ELF-1 (cell line): ENCODE measurements at regions not wholly inside any gene's neighbourhood (a gene's known extent, or its start where the extent isn't known, plus 50 kb on each side); places are given as distances from the start of the nearest gene placed in this dataset.
"Not testable (repeated sequence)": the region's sequence is repeated elsewhere in the genome, so short reads cannot be mapped to it uniquely, and the experiment has no call there.

Source experiments
- DNase-seq: peaks from one replicate; pipeline ENCODE4 v3.0.0-alpha.2; 2016; ENCODE audit warnings: low read depth, low spot score

DNA sequence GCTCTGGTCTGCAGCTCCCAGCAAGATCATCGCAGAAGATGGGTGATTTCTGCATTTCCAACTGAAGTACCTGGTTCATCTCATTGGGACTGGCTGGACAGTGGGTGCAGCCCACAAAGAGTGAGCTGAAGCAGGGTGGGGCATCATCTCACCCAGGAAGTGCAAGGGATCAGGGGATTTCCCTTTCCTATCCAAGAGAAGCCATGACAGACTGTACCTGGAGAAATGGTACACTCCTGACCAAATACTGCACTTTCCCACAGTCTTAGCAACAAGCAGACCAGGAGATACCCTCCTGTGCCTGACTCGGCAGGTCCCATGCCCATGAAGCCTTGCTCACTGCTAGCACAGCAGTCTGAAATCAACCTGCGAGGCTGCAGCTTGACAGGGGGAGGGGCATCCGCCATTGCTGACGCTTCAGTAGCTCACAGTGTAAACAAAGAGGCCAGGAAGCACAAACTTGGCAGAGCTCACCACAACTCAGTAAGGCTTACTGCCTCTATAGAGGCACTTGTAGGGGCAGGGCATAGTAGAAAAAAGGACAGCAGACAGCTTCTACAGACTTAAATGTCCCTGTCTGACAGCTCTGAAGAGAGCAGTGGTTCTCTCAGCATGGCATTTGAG is 60.5 kb downstream of the AREG start:
- DNase-seq: peak; percentile 3

DNA sequence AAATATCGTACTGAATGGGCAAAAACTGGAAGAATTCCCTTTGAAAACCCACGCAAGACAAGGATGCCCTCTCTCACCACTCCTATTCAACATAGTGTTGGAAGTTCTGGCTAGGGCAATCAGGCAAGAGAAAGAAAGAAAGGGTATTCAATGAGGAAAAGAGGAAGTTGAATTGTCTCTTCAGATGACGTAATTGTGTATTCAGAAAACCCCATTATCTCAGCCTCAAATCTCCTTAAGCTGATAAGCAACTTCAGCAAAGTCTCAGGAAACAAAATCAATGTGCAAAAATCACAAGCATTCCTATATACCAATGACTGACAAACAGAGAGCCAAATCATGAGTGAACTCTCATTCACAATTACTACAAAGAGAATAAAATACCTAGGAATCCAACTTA is 64.4 kb downstream of the AREG start:
- DNase-seq: not testable (repeated sequence)

DNA sequence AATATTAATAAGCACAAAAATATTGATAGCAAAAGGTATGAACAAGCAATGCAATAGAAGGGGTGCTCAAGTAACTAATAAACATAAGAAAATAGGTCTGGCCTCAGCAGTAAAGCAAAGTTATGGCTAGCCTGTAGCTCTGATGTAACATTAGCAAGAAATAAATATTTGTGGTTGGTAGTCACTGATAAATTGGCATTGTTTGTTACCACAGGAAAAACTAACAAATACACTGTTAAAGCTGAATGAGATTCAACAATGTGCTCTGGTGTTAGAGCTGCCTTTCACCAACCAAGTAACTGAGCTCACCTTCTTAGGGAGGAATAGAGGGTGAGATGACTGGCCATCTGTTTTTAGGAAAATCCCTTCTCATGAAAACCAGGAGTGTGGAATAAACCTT is 71.4 kb downstream of the AREG start:
- no peak for DNase-seq

DNA sequence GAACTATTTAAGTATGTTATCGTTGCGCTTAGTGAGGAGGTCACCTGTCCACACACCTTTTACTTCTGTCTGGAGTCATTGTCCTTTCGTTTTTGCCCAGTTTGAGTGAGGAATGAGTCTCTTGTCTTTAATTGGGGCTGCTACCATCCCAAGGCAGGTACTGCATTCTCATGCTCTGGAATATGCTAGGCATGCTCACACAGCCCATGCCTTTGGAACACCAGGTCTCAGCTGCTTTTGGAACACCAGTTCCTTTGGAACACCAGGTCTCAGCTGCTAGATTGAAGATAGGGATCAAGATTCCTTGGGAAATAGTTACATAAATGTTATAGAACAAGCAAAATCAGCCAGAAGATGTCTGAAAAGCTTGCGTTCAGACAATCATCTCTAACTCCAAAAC is 73.1 kb downstream of the AREG start:
- no peak for DNase-seq

DNA sequence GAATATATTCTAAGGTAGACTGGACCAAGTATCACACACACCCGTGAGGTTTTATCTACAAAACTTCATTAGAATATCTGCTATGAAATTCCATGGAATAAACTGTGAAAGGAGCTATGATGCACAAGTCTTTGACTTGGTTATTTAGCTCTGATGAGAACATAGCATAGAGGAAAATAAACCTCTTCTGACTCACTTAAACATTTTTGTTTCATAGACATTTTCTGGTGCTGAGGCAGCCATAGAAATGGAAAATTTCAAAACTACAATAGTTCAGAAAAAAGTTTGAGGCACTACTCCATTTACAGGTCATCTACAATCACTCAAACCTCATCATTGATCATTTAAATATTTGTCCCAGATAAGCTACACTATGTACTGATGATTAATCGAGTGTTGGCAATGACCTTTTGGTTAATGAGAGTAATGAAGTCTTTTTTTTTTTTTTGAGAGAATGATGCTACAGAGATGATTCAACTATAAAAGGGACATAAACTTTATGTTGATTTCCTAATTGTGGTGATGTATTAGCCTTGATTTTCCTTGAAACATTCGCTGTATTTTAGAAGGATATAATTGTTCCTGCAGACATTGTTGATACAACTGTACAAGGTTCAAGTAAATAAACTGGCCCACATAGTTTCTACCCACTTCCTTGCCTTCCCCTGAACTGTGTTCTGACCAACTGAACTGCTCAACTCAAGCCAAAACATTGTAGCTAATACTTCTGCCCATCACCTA is 77.5 kb downstream of the AREG start:
- no peak for DNase-seq

DNA sequence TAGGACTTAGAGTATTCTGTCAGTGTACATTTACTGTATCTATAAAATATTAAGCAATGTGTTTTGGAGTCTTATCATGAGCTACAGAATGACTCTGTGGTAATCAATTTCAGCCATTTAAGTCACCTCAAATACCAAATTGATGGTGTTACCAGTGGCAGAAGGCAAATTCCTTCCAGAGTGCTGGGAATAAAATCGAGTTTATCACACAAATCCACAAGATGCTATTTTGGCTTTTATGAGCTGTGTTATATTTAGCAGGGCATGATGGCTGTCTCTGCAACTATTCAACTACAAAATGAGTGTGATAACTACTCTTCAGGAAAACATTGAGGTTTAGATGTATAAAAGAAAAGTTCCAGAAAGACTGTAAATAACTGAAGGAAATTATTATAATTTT is 78.2 kb downstream of the AREG start:
- DNase-seq: no peak

DNA sequence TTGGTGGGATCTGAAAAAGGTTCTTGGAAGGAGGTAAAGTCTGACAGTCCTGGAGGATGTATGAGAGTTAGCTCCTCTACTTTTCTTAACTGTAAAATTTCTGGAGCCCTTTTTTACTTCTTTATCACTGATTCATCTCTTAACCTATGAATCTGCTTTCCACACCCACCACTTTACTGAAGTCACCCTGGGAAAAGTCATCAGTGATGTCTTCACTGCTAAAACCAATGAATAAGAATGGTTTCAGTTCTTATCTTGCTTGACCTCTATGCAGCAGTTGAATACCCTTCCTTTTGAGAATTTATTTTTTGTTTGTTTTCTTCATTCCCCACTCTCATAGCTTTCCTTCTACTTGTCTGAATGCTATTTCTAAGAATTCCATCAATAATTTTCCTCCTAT is 80.0 kb downstream of the AREG start:
- DNase-seq: no peak

DNA sequence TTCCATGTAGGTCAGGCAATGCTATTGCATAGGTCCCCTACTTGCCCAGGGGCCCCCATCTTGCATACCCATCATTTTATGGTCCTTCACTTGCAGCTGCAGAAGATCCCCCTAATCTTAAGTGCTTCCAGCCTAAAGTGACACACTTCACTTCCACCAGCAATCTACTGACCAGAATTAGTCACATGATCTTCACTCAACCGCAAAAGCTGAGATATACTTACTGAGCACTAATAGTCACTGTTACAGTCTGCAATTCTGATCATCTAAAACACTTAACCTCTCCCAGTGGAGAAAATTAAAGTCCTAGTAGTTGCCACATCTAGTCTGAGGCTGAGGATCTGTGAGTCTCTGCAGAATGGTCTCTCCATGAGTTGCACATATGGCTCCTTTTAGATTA is 82.1 kb downstream of the AREG start:
- DNase-seq: no peak

DNA sequence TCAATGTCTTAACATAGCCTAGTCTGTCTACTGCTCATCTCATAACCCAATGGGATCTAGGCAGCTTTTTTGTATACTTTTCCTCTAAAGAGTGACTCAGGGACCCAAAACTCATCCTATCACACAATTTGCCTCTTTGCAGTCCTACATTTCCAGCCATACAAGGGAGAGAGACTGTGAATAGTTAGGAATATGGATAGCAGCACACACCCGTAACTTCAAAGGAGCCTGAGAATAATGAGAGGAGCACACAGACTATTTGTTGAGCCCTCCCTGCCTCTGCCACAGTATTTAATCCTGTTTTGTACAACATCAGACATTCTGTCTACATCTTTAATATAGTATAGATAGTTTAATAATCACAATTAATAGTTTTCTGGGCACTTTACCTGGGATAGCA is 83.2 kb downstream of the AREG start:
- DNase-seq: no peak

DNA sequence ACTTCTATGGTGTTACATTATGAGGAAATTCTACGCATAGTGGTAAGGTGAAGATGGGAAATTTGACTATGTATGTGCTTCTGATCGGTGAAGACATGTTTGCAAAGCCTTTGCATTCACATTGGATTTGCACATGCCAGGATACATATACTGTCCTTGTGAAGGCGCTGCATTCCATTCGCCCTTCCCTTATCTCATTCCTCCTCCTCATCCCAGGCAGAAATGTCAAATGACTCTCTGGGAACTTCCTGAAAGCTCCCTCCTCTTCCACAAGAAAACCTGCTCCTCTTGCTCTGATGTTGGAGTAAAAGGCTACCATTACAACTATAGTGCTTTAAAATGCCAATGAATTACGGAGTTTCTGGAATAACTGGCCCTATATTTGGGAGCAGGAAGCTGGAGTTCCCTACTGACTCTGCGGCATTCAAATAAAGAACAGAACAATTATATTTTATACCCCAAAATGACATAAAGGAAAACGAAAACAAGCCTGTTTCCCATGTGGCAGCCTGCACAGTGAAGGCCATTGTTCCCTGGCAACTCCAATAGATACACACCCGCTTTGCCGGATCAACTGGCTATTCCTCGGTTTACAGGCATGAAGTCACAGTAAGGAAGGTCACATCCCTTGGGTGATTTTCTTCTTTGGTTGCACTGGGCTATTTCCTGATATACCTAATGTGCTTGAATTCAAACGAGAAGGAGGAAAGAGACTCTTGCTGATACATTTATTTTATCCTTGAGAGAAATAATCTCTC is 84.5 kb downstream of the AREG start:
- no peak for DNase-seq

DNA sequence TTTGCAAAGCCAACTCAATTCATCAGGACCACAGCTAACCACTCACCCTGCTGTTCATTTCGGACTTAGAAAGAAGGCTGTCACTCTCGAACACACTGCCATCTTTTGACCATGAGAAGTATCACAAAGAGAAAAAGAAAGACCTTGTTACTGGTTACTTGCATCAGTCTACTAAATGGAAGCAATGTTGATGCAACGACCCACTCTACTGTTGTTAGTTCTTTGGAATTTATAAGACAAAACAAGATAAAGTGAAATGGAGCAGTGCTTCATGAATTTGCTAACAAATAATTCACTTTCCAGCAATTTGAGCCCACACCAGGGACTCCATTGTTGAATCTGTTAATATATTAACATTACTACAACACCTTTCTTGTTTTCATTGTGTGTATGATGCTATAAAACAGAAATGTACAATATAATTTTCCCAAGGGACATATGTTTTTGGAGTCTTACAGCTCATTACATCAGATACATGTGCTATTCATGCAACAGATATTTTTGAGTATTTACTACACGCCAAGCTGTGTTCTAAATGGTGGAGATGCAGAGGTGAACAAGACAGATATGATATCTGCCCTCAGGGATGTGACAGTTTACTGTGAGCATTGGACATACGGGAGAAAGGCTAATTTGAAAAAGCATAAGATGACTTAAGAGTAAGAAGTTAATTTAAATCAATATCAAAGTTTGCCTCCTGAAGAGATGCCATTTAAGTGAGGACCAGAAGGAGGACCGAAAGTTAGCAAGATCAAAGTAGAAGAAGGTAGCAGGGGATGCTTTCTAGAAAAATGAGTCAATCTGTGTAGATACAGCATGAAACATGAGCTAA is 87.2 kb downstream of the AREG start:
- peak; percentile 28 for DNase-seq

DNA sequence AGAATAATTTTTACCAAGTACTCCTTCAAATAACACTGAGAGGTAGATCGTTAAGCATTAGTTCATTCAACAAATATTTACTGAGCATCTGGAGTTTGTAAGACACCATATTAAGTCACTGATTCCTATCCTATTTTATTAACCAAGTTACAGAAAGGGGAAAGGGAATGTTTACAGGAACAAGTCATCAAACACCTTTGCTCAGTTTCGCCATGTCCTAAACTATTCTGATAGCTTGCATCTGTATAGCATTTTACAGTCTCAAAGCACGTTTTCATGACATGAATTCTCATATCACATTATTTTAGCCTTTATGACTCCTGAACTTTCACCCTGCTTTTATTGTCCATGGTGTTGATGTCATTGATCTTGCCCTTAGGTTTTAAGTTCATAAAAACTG is 89.2 kb downstream of the AREG start:
- no peak for DNase-seq

DNA sequence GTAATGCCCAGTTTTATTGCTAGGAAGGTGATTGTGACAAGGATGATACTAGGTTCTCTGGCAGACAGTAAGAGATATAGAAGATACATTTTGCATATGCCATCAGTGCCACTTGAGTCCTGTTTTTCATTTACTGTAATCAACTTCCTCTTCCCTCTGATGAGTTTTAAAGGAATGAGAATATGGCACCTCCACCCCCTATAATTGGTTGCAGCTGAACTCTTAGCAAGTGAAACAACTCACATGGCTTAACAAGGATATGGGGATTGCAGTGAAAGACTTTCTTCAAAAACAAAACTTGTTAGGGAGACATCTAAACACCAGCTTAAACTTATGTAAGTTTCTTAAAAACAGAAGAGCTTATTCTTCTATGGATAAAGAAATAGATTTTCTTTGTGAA is 90.0 kb downstream of the AREG start:
- DNase-seq: no peak

DNA sequence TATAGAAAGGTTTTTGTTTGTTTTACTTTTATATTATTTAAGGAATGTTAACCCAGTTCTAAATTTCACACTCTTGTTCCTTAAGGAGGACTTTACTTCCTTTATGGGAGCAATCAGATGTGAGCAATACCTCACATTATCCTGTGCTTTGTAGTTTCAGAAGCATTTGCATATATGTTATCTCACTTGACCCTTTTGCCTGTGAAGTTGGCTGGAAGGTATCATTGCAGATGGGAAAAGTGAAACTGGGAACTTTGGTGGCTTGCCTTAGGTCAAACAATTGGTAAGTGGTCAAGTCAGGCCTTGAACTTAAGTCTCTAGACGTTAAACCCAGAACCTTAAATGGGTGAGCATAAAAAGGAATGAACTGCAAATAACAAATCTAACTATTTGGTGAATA is 90.6 kb downstream of the AREG start:
- no peak for DNase-seq

DNA sequence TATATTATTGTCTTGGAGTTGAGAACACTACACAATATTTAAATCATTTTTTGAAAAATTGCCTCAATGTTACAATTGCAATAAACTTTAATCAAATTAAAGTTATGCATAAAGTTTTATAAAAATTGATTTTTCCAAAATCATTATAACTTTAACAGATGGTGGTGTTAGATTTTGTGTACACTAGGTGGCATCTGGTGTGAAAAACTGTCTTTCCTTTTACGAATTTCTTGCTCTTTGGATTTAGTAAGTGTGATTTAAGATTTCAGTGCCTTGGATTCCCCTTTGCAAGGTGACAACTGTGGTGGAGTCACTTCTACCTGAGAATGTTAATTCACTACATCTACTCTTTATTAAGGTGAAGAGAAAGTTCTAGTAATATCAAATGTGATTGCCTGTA is 91.6 kb downstream of the AREG start:
- DNase-seq: no peak

DNA sequence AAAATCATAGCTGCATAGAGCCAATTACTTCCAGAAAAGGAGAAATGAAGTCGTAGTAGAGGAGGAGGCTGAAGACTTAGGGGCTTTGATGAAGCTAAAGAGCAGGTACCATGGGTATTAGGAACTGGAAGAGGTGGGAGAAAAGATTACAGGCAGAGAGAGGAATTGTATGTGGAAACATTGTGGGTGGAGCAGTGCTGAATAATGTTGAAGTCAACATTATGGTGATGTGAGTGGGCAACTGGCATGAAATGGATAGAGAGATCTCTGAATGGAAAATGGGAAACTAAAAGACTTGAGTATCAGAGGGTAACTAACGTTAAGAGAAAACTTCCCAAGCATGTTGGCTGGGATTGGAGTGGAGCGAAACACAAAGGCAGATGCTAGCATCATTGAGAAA is 92.5 kb downstream of the AREG start:
- DNase-seq: no peak

DNA sequence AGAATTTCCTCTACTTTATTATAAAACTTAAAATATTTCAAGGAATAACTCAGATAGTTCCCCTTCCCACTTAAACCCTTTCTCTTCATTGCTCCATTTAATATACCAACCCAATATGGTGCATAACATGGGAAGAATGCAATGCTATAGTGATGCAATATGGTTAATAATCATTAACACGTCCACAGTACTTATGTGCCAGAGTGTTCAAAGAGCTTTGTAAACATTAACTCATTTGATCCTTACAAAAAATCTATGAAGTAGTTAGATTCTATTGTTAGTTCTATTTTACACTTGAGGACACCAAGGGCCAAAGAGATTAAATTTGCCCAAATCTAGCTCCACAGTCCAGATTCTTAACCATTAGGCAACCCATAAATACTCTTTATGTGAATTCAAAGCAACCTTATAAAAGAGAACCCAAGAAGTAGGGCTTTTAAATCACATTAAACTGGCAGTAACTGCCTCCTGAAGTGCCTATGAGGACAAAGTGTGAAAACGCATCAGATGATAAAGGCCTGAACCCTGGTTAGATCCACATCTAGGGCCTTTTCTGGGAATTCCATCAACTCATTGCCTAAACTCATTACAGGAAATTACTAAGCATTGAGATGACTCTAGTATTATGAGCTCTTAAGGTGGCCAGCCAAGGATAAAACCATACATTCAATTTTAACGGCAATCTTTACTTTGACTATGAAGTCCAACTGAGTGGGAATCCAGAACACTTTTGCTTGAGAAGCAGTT is 94.3 kb downstream of the AREG start:
- DNase-seq: no peak

DNA sequence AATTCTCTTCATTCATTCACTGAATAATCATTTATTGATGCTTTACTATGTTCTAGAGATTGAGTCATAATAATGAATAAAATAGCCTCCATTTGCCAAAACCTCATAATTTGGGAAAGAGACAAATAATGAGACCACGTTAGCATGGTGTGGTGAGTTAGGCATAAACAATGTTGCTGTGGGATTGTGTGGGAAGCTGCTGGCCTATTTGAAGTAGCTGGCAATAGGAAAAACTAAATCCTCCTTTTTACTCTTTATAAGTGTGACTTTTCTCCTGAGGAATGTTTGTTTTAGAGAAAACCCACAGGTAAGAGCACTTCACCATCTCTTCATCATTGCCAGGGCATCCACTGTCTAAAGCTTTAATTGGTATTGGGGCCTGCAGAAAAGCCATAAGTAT is 95.3 kb downstream of the AREG start:
- DNase-seq: no peak

DNA sequence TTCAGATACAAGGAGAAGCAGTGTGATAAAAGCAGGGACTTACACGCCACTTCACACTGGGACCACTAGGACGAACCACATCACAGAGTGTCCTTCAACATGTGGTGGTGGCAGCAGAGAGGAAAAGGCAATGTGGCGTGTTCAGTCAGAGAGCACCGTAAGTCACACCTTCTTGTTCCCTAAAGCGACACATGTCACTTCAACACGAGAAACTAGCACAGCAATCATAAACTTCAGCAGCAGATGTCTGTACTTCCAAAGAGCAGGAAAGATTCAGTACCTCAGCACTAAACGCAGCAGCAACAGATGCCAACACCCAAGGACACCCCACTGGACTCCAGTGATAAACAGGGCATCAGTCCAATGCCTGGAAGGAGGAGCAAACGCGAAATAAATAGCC is 96.7 kb downstream of the AREG start:
- DNase-seq: no peak

DNA sequence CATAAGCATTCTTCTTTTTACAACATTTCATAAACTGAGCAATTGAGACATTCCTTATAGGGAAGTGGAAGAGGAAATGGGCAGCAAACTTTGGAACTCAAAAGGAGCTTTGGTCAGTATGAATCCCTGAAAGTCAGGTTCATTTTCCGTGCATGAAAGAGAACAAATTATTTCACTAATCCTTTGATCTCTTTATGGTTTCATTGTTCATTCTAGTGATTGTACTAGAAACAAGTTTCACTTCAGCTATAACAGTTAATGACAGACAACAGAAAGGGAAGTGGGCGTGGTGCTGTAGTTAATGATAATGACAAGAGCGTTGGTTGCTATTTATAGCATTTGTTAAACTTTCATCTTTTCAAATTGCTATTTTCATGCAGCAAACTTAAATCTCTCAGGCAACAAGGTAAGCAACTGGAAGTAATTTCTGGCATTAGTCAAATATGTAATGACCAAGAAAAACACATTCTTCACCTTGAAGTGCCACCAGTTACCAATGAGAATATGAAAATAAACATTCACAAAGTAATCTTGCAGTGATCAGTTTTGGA is 98.4 kb downstream of the AREG start:
- DNase-seq: no peak

DNA sequence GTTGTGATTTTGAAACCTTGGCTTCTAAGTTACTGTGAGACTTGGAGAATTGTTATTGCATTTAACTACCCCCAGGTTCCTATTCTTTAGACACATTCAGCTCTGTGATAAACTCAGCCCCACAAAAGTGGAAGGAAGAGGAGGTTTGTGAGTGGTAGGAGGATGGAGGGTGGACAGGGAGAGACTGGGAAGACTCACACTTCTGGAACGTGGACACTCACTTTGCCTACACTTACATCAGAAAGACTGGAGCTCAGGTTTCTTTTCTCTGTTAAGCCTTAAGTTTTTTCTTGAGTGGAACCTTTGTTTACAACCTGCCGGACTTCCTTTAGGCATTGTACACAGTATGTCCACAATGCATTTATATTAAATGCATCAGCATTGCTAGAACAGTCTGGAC is 99.0 kb downstream of the AREG start:
- no peak for DNase-seq
